ENCODE measurements at regions not wholly inside any gene's neighbourhood (a gene's known extent, or its start where the extent isn't known, plus 50 kb on each side); places are given as distances from the start of the nearest gene placed in this dataset.
A peak's percentile ranks its signal among the peaks of the same experiment; 100 is the strongest.
"Not testable (repeated sequence)": the region's sequence is repeated elsewhere in the genome, so short reads cannot be mapped to it uniquely, and the experiment has no call there.

- DNase-seq (ENCODE audit: insufficient read length, low spot score, missing footprints) = no peak
- Histone ChIP-seq H3K4me2 (ENCODE audit: insufficient read depth, low read length) (no peak overlapping the region), H3K9me3 (ENCODE audit: low read depth, low read length) (no peaks in the 10 kb centered on the region), H2AFZ (ENCODE audit: low read length) (no peak overlapping the region), H3K4me3 (ENCODE audit: insufficient read depth, low read length) (no peak overlapping the region), H3K36me3 (ENCODE audit: insufficient read depth, low read length) (no peaks in the 10 kb centered on the region), H4K20me1 (ENCODE audit: insufficient read depth, low read length) (no peaks in the 10 kb centered on the region), H3K27ac (ENCODE audit: low read depth, low read length) (no peak overlapping the region), H3K4me1 (ENCODE audit: insufficient read depth, low read length) (no peaks in the 10 kb centered on the region), H3K27me3 (ENCODE audit: insufficient read depth, low read length) (peaks cover 2% of the 10 kb centered on the region), H3K79me2 (ENCODE audit: insufficient read depth, low read length) (no peaks in the 10 kb centered on the region)
- TF ChIP-seq, protein P1, sequence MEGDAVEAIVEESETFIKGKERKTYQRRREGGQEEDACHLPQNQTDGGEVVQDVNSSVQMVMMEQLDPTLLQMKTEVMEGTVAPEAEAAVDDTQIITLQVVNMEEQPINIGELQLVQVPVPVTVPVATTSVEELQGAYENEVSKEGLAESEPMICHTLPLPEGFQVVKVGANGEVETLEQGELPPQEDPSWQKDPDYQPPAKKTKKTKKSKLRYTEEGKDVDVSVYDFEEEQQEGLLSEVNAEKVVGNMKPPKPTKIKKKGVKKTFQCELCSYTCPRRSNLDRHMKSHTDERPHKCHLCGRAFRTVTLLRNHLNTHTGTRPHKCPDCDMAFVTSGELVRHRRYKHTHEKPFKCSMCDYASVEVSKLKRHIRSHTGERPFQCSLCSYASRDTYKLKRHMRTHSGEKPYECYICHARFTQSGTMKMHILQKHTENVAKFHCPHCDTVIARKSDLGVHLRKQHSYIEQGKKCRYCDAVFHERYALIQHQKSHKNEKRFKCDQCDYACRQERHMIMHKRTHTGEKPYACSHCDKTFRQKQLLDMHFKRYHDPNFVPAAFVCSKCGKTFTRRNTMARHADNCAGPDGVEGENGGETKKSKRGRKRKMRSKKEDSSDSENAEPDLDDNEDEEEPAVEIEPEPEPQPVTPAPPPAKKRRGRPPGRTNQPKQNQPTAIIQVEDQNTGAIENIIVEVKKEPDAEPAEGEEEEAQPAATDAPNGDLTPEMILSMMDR (IDR thresholded peaks at IDR 0.05; ENCODE audit: extremely low read depth, low read depth, low read length) = no peak
Measured at GRCh38 chr14:22203036-22203435, 386.0 kb downstream of the DAD1 start.

DNA sequence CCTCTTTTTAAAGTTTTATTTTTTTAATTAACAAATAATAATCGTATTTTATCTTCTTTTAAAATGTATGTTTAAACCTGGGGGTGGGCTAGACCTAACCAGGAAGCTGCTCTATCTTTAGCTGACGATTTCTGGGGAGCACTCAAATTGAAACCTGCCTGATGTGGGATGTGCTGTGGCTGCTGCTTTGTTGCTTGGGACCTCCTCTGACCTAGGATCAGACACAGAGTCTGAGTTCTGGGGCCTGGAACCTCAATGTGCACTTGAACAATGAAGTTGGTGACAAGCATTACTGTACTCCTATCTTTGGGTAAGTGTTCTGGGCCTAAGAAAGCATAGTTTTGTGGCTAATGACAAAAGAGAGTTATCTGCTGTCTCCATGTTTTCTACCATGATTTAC lies 386.7 kb downstream of the DAD1 start:
- H3K36me3 ChIP-seq (ENCODE audit: insufficient read depth, low read length) = no peaks in the 10 kb centered on the region
- TF ChIP-seq, protein P1 (IDR thresholded peaks at IDR 0.05; ENCODE audit: extremely low read depth, low read depth, low read length) = no peak
- no peaks in the 10 kb centered on the region for H3K9me3 ChIP-seq (ENCODE audit: low read depth, low read length)
- peaks cover 2% of the 10 kb centered on the region for H3K27me3 ChIP-seq (ENCODE audit: insufficient read depth, low read length)
- no peak overlapping the region for H3K27ac ChIP-seq (ENCODE audit: low read depth, low read length)
- H3K4me2 ChIP-seq (ENCODE audit: insufficient read depth, low read length) = no peak overlapping the region
- no peaks in the 10 kb centered on the region for H4K20me1 ChIP-seq (ENCODE audit: insufficient read depth, low read length)
- H3K4me1 ChIP-seq (ENCODE audit: insufficient read depth, low read length) = no peaks in the 10 kb centered on the region
- H3K4me3 ChIP-seq (ENCODE audit: insufficient read depth, low read length) = no peak overlapping the region
- no peak for DNase-seq (ENCODE audit: insufficient read length, low spot score, missing footprints)
- no peak overlapping the region for H2AFZ ChIP-seq (ENCODE audit: low read length)
- H3K79me2 ChIP-seq (ENCODE audit: insufficient read depth, low read length) = no peaks in the 10 kb centered on the region

- peak; percentile 19 for DNase-seq (ENCODE audit: insufficient read length, low spot score, missing footprints)
- Histone ChIP-seq H3K4me2 (ENCODE audit: insufficient read depth, low read length) (no peak overlapping the region), H3K27ac (ENCODE audit: low read depth, low read length) (no peak overlapping the region), H4K20me1 (ENCODE audit: insufficient read depth, low read length) (no peaks in the 10 kb centered on the region), H3K9me3 (ENCODE audit: low read depth, low read length) (no peaks in the 10 kb centered on the region), H2AFZ (ENCODE audit: low read length) (no peak overlapping the region), H3K4me1 (ENCODE audit: insufficient read depth, low read length) (no peaks in the 10 kb centered on the region), H3K79me2 (ENCODE audit: insufficient read depth, low read length) (no peaks in the 10 kb centered on the region), H3K27me3 (ENCODE audit: insufficient read depth, low read length) (peaks cover 2% of the 10 kb centered on the region), H3K4me3 (ENCODE audit: insufficient read depth, low read length) (no peak overlapping the region), H3K36me3 (ENCODE audit: insufficient read depth, low read length) (no peaks in the 10 kb centered on the region)
- TF ChIP-seq, protein P1 (IDR thresholded peaks at IDR 0.05; ENCODE audit: extremely low read depth, low read depth, low read length) = peak; percentile 74
Measured at GRCh38 chr14:22200977-22201605, 387.9 kb downstream of the DAD1 start.

DNA sequence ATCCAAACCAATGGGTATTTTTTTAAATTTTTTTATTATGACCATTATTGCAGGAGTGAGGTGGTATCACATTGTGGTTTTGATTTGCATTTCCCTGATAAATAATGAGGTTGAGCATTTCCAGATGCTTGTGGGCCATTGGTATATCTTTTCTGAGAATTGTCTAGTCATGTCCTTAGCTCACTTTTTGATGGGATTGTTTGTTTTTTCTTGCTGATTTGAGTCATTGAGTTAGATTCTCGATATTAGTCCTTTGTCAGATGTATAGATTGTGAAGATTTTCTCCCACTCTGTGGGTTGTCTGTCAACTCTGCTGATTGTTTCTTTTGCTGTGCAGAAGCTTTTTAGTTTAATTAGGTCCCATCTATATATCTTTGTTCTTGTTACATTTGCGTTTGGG lies 388.9 kb downstream of the DAD1 start:
- H3K27ac ChIP-seq (ENCODE audit: low read depth, low read length); H3K4me3 ChIP-seq (ENCODE audit: insufficient read depth, low read length); H4K20me1 ChIP-seq (ENCODE audit: insufficient read depth, low read length); H3K36me3 ChIP-seq (ENCODE audit: insufficient read depth, low read length); H3K27me3 ChIP-seq (ENCODE audit: insufficient read depth, low read length); H3K9me3 ChIP-seq (ENCODE audit: low read depth, low read length); H2AFZ ChIP-seq (ENCODE audit: low read length); H3K79me2 ChIP-seq (ENCODE audit: insufficient read depth, low read length); H3K4me1 ChIP-seq (ENCODE audit: insufficient read depth, low read length); DNase-seq (ENCODE audit: insufficient read length, low spot score, missing footprints); H3K4me2 ChIP-seq (ENCODE audit: insufficient read depth, low read length): not testable (repeated sequence)

Measured in osteoblast (primary cell).